IMR-90 (cell line): ENCODE measurements at regions not wholly inside any gene's neighbourhood (a gene's known extent, or its start where the extent isn't known, plus 50 kb on each side); places are given as distances from the start of the nearest gene placed in this dataset.

Source experiments
- POLR2A ChIP-seq: IDR thresholded peaks from 2 replicates; pipeline ENCODE4 v1.6.1; 2012; ENCODE audit warnings: mild to moderate bottlenecking, low read depth, low read length
- SMC3 ChIP-seq: fragments of 150-350 bp; IDR thresholded peaks from 2 replicates; pipeline ENCODE4 v1.6.1; 2016; ENCODE audit warnings: low read depth, mild to moderate bottlenecking, antibody characterized with exemption, low read length, moderate library complexity
- TF ChIP-seq, protein P1 (sequence below): conservative IDR thresholded peaks from 2 replicates; pipeline ENCODE4 v1.5.1; 2012; ENCODE audit warnings: mild to moderate bottlenecking, low read depth, low read length, improper control_type of control experiment

GRCh38 chr5:40080191-40080590 is 599.5 kb upstream of the PTGER4 start:
- TF ChIP-seq, protein P1, sequence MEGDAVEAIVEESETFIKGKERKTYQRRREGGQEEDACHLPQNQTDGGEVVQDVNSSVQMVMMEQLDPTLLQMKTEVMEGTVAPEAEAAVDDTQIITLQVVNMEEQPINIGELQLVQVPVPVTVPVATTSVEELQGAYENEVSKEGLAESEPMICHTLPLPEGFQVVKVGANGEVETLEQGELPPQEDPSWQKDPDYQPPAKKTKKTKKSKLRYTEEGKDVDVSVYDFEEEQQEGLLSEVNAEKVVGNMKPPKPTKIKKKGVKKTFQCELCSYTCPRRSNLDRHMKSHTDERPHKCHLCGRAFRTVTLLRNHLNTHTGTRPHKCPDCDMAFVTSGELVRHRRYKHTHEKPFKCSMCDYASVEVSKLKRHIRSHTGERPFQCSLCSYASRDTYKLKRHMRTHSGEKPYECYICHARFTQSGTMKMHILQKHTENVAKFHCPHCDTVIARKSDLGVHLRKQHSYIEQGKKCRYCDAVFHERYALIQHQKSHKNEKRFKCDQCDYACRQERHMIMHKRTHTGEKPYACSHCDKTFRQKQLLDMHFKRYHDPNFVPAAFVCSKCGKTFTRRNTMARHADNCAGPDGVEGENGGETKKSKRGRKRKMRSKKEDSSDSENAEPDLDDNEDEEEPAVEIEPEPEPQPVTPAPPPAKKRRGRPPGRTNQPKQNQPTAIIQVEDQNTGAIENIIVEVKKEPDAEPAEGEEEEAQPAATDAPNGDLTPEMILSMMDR: no peak
- TF ChIP-seq POLR2A (no peak), SMC3 (no peak)
